ENCODE measurements at regions not wholly inside any gene's neighbourhood (a gene's known extent, or its start where the extent isn't known, plus 50 kb on each side); places are given as distances from the start of the nearest gene placed in this dataset.

DNA sequence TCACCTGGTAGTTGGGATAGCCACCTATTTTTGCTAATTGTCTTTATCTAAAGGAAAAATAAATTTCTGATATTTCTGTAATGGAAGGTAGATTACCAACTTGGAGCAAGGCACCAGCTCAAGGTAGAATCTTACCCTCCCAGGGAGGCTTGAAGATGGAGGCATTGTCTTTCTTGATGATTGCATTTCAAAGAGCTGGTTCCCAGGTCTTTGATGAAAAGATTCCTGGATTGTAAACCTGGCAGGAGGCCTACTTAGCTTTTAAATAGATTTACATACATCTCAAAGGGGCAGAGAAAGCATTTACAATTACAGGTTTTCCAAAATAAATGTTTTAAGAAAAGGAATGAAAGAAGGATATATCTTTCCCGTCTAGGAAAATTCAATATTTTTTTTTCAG lies 729.2 kb downstream of the LRFN5 start:
- no peak overlapping the region for H3K4me3 ChIP-seq
- TF ChIP-seq, protein P1, sequence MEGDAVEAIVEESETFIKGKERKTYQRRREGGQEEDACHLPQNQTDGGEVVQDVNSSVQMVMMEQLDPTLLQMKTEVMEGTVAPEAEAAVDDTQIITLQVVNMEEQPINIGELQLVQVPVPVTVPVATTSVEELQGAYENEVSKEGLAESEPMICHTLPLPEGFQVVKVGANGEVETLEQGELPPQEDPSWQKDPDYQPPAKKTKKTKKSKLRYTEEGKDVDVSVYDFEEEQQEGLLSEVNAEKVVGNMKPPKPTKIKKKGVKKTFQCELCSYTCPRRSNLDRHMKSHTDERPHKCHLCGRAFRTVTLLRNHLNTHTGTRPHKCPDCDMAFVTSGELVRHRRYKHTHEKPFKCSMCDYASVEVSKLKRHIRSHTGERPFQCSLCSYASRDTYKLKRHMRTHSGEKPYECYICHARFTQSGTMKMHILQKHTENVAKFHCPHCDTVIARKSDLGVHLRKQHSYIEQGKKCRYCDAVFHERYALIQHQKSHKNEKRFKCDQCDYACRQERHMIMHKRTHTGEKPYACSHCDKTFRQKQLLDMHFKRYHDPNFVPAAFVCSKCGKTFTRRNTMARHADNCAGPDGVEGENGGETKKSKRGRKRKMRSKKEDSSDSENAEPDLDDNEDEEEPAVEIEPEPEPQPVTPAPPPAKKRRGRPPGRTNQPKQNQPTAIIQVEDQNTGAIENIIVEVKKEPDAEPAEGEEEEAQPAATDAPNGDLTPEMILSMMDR (IDR thresholded peaks at IDR 0.05): no peak
- no peak for TF ChIP-seq POLR2AphosphoS5 (IDR thresholded peaks at IDR 0.05)
- TF ChIP-seq EP300 (IDR thresholded peaks at IDR 0.05; ENCODE audit: low read depth): no peak
- TF ChIP-seq POLR2A (IDR thresholded peaks at IDR 0.05): no peak
- intact Hi-C loops (cut with DNase I; ENCODE audit: low total_unique reads): no loop called here
- 40 to 56% methylated on average over 1 of the region's 1 CpG for WGBS, 2 donors (ENCODE audit: low coverage in 1 of 2)
- no peak overlapping the region for H3K27ac ChIP-seq
- peaks cover 0 to 1% of the 10 kb centered on the region in 2 donors for H3K9me3 ChIP-seq
- in situ Hi-C loops (cut with MboI; ENCODE audit: low pct_ligation_motif_present in 1 of 4, low pct_unique_long_range_greater_than_20kb in 1 of 4, low sequenced_read_pairs in 3 of 4): no loop called here
- H3K36me3 ChIP-seq: no peaks in the 10 kb centered on the region
- DNase-seq: no peak
- H3K27me3 ChIP-seq: no peaks in the 10 kb centered on the region
- H3K4me1 ChIP-seq: no peaks in the 10 kb centered on the region

DNA sequence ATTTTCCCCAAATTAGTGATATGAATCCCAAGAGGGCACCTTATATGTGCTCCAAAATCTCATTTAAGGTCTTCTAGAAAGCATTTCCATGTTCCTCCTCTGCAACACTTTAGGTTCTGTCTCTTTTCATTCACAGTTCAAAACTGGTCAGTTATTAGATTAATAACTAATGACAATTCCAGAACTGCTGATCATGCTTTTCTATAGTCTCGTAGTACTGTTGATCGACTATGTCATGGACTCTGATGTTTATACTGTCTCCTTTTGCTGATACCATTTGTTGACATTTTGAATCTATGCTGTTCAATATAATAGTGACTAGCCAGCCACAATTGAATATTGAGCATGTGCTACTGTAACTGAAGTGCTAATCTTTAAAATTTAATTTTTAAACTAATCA lies 728.3 kb downstream of the LRFN5 start:
- in situ Hi-C loops (cut with MboI; ENCODE audit: low pct_ligation_motif_present in 1 of 4, low pct_unique_long_range_greater_than_20kb in 1 of 4, low sequenced_read_pairs in 3 of 4): no loop called here
- Histone ChIP-seq H3K27ac (no peak overlapping the region), H3K4me1 (no peaks in the 10 kb centered on the region), H3K27me3 (no peaks in the 10 kb centered on the region), H3K9me3 (peaks cover 0 to 6% of the 10 kb centered on the region in 2 donors), H3K36me3 (no peaks in the 10 kb centered on the region), H3K4me3 (no peak overlapping the region)
- 78 to 87% methylated on average over 2 of the region's 2 CpGs for WGBS, 2 donors (ENCODE audit: low coverage in 1 of 2)
- TF ChIP-seq EP300 (IDR thresholded peaks at IDR 0.05; ENCODE audit: low read depth) (no peak), POLR2AphosphoS5 (IDR thresholded peaks at IDR 0.05) (no peak), POLR2A (IDR thresholded peaks at IDR 0.05) (no peak)
- intact Hi-C loops (cut with DNase I; ENCODE audit: low total_unique reads): no loop called here
- no peak for DNase-seq

DNA sequence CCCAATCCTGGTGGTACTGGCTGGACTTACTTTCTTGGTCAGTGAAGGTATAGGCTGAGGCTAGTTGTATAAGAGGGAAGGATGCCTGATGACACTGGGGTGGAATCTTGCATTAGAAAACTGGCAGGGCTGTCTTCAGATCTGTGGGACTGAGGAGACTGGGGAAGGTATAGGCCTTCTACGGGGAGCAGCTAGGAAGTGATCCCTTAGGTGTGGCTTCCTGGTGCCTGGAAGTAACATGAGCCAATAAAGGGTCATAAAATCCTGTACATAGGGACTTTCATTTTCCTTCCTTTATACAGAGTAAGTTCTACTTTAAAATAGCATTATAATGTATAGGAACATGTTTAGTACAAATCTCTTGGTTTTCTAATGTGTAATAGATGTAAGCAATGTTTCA lies 716.8 kb downstream of the LRFN5 start:
- in situ Hi-C loops (cut with MboI; ENCODE audit: low pct_ligation_motif_present in 1 of 4, low pct_unique_long_range_greater_than_20kb in 1 of 4, low sequenced_read_pairs in 3 of 4) (no loop called here), intact Hi-C loops (cut with DNase I; ENCODE audit: low total_unique reads) (no loop called here)
- Histone ChIP-seq H3K36me3 (no peaks in the 10 kb centered on the region), H3K9me3 (no peaks in the 10 kb centered on the region), H3K27me3 (no peaks in the 10 kb centered on the region), H3K4me3 (no peak overlapping the region), H3K4me1 (no peaks in the 10 kb centered on the region), H3K27ac (no peak overlapping the region)
- TF ChIP-seq POLR2A (IDR thresholded peaks at IDR 0.05): no peak
- TF ChIP-seq POLR2AphosphoS5 (IDR thresholded peaks at IDR 0.05): no peak
- no peak for TF ChIP-seq EP300 (IDR thresholded peaks at IDR 0.05; ENCODE audit: low read depth)
- TF ChIP-seq, protein P1 (IDR thresholded peaks at IDR 0.05): no peak
- 32% methylated on average over 1 of the region's 1 CpG; no CpG with 5 or more reads in 1 of the 2 donors for WGBS, 2 donors (ENCODE audit: low coverage in 1 of 2)
- no peak for DNase-seq

DNA sequence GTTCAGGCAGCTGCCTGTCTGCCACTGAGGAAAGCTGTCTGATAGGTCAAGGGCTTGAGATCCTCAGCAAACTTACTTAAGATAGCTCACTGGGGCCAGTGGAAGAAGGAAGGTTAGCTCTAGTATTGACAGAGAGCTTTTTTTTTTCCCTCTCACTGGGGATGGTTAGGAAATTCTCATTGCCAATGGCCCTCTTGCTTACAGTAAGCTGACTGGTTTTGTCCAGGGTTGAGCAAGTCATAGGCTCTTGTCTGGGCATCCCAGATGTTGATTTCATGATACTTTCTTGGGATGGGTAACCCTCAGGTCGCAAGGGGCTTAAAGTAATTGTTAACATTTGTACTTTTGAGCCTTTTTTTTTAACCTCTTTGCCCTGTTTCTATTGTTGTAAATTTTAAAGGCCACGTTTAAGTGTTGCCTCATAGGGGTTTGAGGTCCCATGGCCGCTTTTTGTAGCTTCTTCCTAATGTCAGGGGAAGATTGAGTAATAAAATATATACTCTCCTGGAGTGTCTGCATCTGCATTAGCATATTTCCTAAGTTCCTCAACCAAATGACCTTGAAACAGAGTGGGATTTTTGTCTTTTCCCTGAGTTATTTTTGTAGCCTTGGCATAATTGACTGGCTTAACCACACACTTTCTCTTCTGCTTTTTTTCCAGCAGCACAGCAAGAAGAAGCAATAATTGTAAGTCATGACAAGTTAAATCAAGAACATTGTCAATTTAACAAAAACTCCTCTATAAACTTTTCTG lies 716.0 kb downstream of the LRFN5 start:
- no peaks in the 10 kb centered on the region for H3K27me3 ChIP-seq
- in situ Hi-C loops (cut with MboI; ENCODE audit: low pct_ligation_motif_present in 1 of 4, low pct_unique_long_range_greater_than_20kb in 1 of 4, low sequenced_read_pairs in 3 of 4): no loop called here
- no peaks in the 10 kb centered on the region for H3K4me1 ChIP-seq
- WGBS, 2 donors (ENCODE audit: low coverage in 1 of 2): 45 to 59% methylated on average over 2 to 3 of the region's 3 CpGs
- no peak overlapping the region for H3K27ac ChIP-seq
- no peak for DNase-seq
- no peaks in the 10 kb centered on the region for H3K36me3 ChIP-seq
- no peak for TF ChIP-seq POLR2A (IDR thresholded peaks at IDR 0.05)
- TF ChIP-seq, protein P1 (IDR thresholded peaks at IDR 0.05): no peak
- TF ChIP-seq EP300 (IDR thresholded peaks at IDR 0.05; ENCODE audit: low read depth): no peak
- TF ChIP-seq POLR2AphosphoS5 (IDR thresholded peaks at IDR 0.05): no peak
- no peaks in the 10 kb centered on the region for H3K9me3 ChIP-seq
- intact Hi-C loops (cut with DNase I; ENCODE audit: low total_unique reads): no loop called here
- no peak overlapping the region for H3K4me3 ChIP-seq

DNA sequence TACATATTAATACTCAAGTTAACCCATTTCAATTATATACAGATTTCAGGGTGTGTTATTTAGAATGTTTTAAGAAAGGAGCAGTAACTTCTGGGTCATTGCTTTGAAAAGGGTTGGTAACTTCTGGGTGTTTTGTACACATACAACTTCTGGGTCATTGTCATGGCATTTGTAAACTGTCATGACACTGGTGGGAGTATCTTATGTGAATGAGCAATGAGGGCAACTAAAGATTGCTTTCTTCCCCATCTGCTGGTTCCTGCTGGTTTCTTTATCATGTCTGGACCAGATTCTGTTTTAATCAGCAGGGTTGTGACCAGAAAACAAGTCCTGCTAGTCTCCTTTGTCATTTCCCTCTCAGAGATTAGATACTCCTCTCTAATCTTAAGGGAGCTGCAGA lies 713.3 kb downstream of the LRFN5 start:
- intact Hi-C loops (cut with DNase I; ENCODE audit: low total_unique reads) (no loop called here), in situ Hi-C loops (cut with MboI; ENCODE audit: low pct_ligation_motif_present in 1 of 4, low pct_unique_long_range_greater_than_20kb in 1 of 4, low sequenced_read_pairs in 3 of 4) (no loop called here)
- no peaks in the 10 kb centered on the region for H3K9me3 ChIP-seq
- no peak for DNase-seq
- no peak overlapping the region for H3K4me3 ChIP-seq
- TF ChIP-seq EP300 (IDR thresholded peaks at IDR 0.05; ENCODE audit: low read depth) (no peak), POLR2AphosphoS5 (IDR thresholded peaks at IDR 0.05) (no peak), POLR2A (IDR thresholded peaks at IDR 0.05) (no peak)
- TF ChIP-seq, protein P1 (IDR thresholded peaks at IDR 0.05): no peak
- no peaks in the 10 kb centered on the region for H3K27me3 ChIP-seq
- no peaks in the 10 kb centered on the region for H3K36me3 ChIP-seq
- H3K27ac ChIP-seq: no peak overlapping the region
- H3K4me1 ChIP-seq: no peaks in the 10 kb centered on the region
